Activated effector memory CD4-positive, alpha-beta T cell treated with anti-CD3 and anti-CD28 coated beads, Interleukin-2, amount 50 U/mL, for 16 hours (primary cell): ENCODE measurements at regions not wholly inside any gene's neighbourhood (a gene's known extent, or its start where the extent isn't known, plus 50 kb on each side); places are given as distances from the start of the nearest gene placed in this dataset.
"Not testable (repeated sequence)": the region's sequence is repeated elsewhere in the genome, so short reads cannot be mapped to it uniquely, and the experiment has no call there.

Source experiments
- DNase-seq: peaks from one replicate; pipeline ENCODE4 v3.0.0-alpha.2; 2020

DNA sequence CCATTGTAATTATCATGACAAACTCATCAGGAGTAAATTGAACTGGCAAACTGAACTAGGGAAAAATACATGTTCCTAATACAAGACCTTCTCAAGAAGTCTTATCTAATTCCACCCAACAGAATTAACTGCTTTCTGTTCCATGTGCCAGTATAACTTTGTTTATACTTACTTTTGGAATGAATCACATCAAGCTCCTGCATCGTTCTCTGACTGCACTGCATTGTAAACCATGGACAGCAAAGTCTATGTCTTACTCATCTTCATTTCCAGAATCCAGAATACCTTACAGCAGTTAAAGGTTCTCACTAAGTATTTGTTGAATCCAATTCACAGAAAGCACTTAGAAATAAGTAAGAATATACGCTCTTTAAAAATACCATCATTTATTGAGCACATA is 102.8 kb downstream of the PLK2 start:
- DNase-seq, result no peak

DNA sequence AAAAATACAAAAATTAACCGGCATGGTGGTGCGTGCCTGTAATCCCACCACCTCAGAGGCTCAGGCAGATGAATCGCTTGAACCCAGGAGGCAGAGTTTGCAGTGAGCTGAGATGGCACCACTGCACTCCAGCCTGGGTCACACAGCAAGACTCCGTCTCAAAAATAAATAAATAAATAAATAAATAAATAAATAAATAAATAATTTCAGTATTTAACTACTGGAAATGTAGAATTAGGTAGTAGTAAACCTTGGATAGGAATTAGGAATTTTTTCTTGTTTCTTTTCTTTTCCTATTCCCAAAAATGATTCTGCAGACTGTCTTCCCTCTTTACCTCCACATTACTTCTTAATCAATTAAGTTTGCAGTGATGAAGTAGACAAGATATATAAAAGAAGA is 103.2 kb downstream of the PLK2 start:
- DNase-seq, result no peak

DNA sequence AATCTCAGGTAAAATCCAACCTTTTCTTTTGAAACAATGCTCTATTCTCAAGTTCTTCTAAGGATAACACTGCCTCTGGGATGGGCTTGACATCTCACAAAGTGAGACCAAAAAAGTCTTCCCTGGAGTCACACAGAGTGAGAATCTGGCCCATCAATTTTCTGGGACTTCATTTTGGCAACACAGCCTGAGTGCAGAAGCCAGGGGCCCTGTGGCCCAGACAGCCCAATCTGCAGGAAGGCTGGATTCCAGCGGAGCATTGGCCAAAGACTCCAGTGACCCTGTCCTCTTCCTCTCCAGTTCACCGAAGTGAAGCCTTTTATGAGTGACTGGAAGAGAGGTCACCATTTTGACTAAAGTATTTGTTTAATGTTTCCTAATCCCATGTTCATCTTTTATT is 105.1 kb downstream of the PLK2 start:
- no peak for DNase-seq

DNA sequence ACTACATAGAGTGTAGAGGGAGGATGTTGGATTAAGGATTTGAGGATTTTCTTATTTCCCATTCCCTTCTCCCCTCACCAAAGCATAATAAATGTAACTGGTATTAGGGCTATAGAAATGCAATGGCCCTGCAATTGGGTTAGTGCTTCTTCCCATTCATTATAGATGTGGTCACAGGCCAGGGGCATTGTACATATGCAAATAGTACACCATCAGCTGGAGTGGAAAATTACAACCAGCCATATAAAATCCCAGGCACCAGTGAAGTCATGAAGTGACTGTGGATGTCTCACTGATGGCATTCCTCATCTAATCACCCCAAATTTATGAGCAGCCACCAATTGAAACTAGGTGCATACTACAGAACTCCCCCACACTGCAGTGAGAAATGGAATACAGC is 105.9 kb downstream of the PLK2 start:
- no peak for DNase-seq

DNA sequence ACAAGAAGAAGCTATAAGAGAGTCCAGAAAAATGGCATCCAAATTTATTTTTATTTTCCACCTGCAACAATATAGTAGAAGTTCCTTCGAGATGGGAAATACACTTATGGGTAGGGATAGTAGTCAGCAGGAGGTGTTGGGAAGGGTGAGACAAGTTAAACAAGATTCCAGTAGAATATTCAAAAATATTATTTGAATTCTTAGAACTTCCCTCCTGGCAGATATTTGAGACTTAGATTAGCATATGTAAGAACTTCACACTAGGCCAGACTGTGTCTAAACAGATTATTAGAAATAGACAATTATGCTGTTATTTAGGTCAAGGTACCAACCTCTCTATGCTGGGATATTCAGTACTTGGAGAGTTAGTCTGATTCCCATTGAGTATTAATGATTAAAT is 108.7 kb downstream of the PLK2 start:
- no peak for DNase-seq

DNA sequence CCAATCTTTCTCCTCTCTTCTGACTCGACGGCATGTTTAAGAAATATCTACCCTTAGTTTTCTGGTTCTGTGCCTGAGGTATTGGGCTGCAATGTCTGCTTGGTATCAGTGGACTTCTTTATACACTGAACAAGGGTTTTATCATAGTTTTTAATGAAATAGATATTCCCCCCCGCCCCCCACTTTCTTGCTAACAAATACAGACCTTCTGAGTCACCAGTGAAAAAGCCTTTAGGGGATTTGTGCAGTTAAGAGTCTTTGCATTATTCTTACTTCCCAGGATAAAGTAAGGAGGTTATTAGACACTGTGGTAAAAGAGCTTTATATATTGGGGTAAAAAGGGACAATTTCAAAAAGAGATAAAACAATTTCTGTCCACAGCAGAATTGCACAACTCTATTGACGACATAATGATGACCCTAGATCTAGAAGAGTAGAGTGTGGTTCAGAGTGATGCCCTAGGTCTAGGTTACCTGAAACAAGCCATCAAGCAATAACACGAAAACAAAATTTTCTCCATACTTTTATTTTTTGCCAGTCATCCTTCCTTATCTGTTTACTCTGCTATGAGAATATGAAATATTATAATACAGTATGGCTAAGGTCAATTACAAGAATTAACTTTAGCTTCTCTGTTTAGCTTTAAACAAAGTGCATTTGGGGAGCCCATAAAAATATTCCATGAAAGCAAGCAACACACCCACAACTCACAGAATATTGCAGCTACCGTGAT is 110.7 kb downstream of the PLK2 start:
- DNase-seq, result no peak

- no peak for DNase-seq
Measured at GRCh38 chr5:58346041-58346440, 113.8 kb downstream of the PLK2 start.

DNA sequence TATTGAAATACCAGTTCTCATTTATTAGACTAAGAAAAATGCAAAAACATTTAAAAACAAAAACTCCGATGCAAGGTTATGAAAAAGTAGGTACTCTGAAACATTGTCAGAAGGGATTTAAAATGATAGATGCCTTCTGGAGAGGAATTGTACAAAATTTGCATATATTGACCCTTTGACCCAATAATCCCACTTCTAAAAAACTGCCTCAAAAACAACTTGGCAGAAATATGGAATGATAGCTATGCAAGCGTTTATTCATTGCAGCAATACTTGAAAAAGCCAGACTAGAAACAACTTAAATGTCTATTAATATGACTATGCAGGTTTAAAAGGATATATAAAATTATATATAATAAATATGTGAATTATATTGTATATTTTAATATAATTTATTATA is 118.4 kb downstream of the PLK2 start:
- no peak for DNase-seq

DNA sequence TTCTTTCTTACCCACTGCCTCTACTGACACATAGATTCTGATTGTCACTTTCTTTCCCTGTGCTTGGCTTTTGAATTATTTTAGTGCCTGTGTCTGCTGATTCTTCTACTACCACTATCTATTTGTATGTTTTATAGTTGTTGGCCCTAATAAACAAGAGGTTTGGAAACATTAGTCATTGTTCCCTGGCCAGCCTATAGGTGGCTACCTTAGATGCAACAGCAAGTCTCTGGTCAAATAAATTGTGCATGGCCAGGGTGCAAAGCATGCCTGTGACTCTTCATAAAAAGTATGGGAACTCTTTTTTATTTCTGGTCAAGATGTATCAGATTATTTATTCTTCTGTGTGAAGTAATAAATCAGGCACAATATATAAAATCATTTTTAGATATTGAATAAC is 124.4 kb downstream of the PLK2 start:
- DNase-seq, result no peak

DNA sequence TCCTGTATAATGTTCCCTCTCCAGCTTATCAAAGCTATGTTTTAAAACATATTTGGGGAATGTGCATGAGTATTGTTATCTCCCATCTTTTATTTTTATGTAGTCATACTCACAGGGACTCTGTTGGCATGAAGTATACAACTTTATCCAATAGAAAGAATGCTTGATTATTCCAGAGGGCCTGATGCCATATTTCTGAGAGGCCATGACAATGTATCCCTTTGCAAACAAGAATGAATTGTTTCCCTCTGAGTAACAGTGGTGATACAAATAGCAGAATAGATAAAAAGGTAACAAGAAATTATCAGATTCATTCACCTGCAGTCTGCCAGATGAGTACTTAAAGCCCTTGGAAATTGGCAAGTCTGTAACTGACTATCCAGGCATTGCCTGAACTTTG is 125.9 kb downstream of the PLK2 start:
- no peak for DNase-seq

DNA sequence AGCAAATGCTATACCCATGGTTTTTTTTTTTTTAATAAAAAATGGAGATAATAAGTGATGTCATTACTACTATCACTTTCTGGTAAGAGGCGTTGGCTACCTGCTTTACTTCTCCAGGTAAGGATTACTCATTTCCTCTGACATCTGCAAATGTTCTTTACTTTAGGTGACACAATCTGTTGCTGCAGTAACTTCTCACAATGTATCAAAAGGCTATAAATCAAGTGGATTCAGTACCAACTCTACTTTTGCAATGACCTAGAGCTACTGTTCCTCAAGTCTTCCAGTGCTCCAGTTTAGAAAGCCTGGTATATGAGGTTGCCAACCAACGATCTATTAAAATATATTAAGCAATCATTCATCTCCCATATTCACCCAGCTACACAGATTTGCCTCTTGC is 129.1 kb downstream of the PLK2 start:
- no peak for DNase-seq

GRCh38 chr5:58327289-58327688 is 132.6 kb downstream of the PLK2 start:
- DNase-seq, result no peak

DNA sequence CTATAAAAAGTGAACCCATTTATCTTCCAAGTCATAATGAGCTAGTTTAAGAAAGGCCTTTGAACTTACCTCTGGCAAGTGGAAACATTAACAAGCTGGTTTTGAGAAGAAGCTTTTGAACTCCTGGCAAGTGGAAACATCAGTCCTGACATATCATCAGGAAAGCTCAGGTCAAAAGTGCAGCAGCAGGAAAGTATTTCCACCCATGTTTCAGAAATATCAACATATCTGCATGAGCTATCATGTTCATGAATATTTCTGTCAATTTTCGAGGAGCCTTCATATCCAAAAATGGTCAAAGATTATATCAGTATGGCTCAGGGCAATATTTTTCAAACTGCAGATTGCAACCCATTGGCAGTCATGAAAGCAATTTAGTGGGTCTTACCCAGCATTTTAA is 133.9 kb downstream of the PLK2 start:
- DNase-seq, result no peak

- no peak for DNase-seq
Measured at GRCh38 chr5:58322453-58322852, 137.4 kb downstream of the PLK2 start.

- DNase-seq, result no peak
Measured at GRCh38 chr5:58318468-58318867, 141.4 kb downstream of the PLK2 start.

GRCh38 chr5:58317808-58318207 is 142.1 kb downstream of the PLK2 start:
- DNase-seq, result no peak

GRCh38 chr5:58317009-58317408 is 142.9 kb downstream of the PLK2 start:
- no peak for DNase-seq

GRCh38 chr5:58315794-58316193 is 144.1 kb downstream of the PLK2 start:
- no peak for DNase-seq

DNA sequence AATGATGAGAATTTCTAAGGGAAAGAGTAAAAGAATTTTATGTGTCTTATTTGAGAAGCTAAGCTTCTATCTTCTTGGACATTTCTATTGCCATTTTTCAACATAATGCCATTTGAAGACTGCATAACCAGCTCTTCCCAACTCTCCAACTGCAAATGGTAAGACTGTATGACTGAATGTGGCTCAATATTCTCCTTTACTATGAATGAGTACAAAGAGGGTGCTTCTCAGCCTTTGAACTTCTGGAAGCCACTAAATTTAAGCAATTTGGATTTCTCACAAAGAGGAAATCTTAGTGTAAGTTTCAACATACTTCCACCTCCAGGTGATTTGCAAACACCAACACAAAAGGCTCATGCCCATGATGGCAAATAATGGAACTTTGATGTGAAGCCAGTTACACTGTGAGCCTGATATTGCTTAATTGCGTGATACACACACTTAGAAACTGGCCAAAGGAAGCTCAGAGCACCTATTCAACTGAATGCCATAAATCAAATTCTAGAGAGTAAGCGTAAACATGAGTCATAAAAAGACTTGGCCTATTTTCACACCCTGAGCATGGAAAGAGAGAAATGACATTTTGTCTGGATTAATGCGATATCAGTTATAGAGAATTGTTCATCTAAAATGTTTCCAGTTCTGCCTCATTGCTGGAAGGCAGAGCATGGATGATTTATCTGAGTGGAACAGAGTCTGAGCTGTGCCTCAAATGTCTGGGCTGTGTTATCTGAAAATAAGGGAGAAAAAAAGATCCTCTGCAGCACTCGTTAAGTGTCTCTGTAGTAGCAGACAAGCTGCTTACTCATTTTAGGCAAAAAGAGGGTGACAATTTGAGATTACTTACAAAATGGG is 145.3 kb downstream of the PLK2 start:
- no peak for DNase-seq

DNA sequence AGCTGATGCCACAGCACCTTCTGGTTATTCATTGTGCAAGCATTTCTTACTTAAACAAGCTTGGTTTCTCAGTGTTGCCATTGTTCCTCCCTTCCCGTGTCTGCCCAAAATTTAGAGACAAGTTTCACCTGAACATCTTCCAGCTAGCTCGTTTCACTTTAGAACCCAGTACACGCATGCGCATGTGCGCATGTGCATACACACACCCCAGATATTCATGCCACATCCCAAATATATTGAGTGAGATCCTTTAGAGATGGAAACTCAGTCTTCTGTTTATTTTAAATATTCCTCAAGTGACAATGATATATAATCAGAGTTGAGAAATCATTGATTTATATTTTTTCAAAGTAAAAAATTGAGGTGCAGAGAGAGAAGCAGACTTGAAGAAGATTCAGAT is 147.6 kb downstream of the PLK2 start:
- no peak for DNase-seq

- no peak for DNase-seq
Measured at GRCh38 chr5:58311526-58311925, 148.4 kb downstream of the PLK2 start.

DNA sequence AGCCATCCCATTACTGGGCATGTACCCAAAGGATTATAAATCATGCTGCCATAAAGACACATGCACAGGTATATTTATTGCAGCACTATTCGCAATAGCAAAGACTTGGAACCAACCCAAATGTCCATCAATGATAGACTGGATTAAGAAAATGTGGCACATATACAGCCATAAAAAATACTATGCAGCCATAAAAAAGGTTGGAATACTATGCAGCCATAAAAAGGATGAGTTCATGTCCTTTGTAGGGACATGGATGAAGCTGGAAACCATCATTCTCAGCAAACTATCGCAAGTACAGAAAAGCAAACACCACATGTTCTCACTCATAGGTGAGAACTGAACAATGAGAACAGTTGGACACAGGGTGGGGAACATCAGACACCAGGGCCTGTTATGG is 151.5 kb downstream of the PLK2 start:
- not testable (repeated sequence) for DNase-seq

DNA sequence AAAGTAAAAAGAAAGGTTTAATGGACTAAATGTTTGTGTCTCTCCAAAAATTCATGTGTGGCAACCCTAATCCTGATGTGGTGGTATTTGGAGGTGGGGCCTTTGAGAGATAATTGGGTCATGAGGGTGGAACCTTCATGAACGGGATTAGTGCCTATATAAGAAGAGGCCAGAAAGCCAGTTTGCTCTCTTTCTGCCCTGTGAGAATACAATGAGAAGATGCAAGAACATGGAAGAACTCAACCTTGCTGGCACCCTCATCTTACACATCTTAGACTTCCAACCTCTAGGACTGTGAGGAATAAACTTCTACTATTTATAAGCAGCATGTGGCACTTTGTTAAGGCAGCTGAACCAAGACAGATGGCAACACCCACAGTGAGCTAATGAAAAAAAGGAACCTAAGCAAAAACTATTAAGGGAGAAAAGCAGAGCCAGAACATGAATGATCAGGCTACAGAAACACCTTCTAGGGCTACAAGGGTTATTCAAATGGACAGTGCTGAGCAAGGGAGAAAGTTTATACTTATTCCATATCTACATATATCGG is 159.5 kb downstream of the PLK2 start:
- DNase-seq, result no peak

GRCh38 chr5:58299256-58299655 is 160.6 kb downstream of the PLK2 start:
- no peak for DNase-seq
